Limb (tissue), 2 donors: ENCODE measurements at regions not wholly inside any gene's neighbourhood (a gene's known extent, or its start where the extent isn't known, plus 50 kb on each side); places are given as distances from the start of the nearest gene placed in this dataset.
"Not testable (repeated sequence)": the region's sequence is repeated elsewhere in the genome, so short reads cannot be mapped to it uniquely, and the experiment has no call there.

Experiments
- DNase-seq, 2 donors: peaks; one replicate each; pipeline ENCODE4 v3.0.0-alpha.2; 2016; ENCODE audit errors: extremely low spot score in 2 of 2

DNA sequence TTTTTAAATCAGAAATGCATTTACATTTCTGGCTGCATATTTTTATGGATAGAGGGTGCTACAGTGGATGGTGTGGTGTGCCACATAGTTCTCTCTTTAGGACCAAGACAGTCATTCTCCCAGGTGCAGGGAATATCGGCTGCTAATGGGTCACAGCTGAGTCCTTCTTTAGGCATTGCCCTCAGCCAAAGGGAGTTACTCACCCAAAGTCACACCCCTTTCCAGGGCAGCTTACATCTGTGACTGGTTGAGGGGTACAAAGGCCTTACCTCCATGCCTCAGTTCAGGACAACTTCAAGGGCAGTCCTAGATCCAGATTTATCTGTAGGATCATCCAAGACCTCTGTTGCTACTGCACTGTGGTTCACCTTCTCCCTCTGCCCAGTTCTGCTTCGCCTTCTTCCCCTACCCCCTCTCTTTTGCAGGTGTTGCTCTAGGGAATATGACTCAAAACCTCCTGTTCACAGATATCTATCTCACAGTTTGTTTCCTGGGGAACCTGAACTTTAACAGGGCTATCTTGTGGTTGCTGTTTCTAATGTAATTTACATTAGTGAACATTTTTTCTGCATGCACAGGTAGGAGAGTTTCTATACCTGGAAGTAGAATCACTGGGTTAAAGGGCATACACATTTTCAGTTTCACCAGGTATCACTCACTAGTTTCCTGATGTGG lies 413.9 kb downstream of the RPS6KC1 start:
- no peak for DNase-seq

DNA sequence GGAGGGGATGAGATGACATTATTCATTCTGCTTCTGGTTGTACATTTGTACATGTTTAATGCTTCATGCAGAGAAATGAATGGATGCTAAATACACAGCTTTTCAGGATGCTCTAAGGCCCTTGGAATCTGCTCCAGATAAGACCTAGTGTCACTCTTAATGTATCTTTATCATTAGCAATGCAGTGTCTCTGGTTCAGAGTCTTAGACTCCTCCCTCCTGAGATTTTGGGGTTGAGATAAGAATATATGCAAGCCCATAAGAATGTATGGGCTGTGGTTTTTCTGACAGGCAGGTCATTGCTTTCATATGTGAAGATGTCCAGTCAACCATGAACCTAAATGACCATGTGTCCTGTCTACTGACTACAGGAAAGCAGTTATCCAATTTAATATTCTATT lies 415.5 kb downstream of the RPS6KC1 start:
- DNase-seq: no peak

DNA sequence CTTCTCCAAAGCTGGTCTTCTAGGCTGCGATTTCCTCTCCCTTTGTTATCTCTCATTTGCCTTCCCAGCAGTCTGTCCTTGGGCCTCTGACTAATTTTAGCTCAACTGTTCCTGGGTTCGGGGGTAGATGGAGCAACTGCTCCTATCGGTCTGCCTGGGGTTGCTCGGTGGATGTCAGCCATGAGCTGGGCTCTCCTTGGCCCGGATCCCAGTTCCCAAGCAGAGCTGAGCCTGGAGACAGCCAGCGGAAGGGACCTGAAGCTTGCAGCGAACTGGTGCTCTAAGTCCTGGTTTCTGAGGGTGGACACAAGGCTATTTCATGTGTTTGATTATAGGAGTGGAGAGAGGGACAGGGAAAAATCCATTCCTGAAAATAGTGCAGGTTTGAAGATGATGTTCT lies 423.0 kb downstream of the RPS6KC1 start:
- peak; percentile 4 to 39 for DNase-seq

DNA sequence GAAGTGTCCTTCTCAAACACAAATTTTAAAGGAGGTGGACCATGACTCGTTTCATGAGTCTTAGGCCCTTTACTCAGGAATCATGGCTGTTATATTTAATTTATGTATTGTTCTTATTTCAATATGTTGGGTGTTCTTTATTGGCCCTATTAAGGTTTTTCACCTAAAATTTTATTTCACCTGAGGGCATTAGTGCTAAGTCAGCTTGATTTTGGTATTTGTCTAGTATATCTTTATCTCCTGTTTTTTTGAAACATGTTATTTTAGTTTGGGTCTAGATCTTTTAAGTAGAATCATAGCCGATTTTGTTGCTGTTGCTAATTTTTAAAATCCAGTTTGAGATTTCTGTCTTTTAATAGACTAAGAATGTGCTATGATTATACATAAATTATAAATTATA lies 430.4 kb downstream of the RPS6KC1 start:
- DNase-seq: no peak

DNA sequence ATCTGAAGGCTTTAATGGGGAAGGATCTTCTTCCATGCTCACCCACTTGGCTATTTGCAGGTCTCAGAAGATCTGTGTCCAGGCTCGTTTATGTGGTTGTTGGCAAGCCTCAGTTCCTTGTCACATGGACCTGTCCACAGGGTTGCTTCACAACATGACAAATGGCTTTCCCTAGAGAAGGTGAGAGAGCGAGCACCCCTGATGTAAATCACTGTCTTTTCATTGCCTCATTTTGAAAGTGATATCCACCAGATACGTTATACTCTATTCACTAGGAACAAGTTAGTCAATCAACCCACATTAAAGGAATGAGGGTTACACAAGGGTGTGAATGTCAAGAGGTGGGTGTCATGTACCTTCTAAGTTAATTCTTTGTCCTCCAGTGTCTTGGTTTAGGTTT lies 433.3 kb downstream of the RPS6KC1 start:
- DNase-seq: no peak

DNA sequence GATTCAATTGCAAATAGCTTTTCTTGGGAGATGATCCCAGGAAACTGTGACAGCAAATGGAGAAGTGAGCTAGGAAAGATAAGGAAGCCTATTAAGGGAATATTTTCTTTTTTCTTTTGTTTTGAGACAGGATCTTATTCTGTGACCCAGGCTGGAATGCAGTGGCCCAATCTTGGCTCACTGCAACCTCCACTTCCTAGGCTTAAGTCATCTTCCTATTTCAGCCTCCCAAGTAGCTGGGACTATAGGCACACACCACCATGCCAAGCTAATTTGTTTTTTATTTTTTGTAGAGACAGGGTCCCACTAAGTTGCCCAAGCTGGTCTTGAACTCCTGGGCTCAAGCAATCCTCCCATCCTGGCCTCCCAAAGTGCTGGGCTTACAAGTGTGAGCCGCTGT lies 433.7 kb downstream of the RPS6KC1 start:
- no peak for DNase-seq

DNA sequence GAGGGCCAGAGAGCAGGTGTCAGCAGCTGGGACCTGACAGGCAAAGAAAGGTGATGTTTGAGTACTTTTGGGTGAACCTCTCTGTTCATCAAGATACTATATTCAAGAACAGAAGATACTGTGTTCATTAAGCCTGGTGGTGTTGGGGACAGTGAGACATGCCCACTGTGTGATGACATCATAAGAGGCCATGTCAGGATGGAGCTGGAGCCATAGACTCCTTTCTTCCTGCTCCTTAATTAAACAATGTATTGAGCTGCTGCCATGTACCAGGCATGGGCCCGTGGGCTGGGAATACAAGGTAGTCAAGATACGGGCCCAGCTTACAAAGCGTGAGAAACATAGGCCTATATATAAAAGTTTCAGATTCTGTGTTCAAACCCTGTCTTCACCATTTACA lies 435.4 kb downstream of the RPS6KC1 start:
- no peak for DNase-seq

DNA sequence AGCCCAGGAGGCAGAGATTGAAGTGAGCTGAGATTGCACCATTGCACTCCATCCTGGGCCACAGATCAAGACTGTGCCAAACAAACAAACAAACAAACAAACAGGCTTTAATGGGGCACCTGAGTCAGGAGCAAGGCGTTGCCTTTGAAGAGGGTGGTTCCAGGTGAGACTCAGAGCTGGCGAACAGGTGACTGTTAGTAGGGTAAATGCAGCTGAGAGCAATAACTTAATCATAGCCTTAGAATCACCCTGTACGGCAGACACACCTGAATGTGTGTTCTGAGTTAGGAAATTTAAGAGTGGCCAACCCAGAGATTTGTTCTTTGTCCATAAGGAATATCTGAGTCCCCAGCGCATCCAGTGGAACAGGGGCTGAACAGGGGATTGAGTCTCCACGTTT lies 440.4 kb downstream of the RPS6KC1 start:
- no peak for DNase-seq

DNA sequence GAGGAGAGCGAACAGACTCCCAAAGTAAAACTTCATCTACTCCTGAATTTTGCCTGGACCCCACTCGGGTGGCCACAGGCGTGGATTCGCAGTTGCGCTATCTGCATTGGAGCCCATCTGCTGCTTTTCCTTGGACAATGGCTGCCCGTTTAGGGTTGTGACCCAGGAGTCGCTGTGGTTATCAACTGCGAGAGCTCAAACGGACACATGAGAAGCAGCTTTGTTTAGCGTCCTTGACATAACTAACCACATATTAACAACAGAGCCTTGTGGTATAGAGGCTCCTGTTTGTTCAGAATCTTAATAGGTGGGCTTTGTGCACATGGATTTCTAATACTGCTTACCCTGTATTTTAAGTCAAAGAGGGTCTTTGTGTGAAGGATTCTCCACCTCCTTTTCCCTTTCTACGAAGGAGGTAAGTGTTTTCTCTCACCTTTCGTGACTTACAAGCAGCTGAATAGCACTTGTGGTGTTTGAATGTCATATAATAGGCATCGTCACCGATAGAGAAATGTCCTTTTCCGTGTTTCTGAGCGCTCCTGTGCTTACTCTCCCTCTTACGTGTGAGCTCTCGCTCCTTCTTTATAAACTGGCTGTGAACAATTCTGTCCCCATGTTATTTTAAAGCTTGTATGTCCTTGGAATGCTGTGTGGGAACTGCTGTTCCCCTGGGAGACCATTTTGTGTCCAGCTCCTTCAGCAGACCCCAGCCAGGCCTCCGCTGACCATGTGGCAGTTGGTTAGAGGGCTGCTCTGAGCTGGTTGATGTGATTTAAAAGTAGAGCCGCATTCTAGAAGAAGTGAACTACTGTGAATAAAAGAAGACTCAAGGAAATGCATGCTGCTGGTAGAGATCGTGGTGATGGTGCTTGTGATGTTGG lies 441.4 kb downstream of the RPS6KC1 start:
- no peak for DNase-seq

DNA sequence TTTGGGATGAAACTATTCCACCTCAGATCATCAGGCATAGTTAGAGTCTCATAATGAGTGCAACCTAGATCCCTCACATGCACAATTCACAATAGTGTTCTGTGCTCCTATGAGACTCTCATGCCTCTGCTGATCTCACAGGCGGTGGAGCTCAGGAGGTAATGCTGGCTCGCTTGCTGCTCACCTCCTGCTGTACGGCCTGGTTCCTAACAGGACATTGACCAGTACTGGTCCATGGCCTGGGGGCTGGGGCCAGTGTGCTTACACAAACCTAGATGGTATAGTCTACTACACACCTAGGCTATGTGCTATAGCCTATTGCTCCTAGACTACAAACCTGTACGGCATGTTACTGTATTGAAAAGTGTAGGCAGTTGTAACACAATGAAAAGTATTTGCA lies 448.4 kb downstream of the RPS6KC1 start:
- DNase-seq: no peak

DNA sequence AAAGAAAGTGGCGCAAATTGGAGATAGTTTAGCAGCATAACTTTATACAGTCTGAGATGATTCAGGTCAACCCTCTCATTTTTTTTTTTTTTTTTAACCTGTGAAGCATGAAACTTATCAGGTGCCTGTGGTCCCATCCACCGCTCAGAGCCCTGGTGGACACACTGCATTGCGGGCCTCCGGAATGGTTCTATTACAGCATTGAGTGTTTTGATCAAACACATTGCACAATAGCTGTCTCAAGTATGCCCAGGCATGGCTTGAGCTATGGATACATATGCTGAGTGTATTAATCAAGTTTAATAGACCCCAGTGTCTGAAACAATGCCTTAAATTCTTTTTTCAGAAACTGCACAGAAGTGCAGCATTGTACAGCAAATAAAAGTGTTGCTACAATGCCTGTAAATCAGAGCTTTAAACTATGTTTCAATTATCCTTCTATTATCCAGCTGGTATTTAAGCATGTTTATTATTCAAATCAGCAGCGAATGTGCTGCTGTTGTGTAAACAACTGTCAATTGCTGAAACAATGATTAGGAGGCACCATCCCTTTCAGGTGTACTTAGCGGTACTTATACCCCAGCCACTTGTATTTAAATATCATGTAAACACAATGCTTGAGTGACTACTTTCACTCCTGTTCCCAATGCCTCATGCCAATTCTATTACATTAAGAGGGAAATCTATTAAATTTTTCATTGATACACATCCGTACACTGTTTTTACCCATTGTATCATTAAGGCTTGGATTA lies 456.6 kb downstream of the RPS6KC1 start:
- no peak for DNase-seq

DNA sequence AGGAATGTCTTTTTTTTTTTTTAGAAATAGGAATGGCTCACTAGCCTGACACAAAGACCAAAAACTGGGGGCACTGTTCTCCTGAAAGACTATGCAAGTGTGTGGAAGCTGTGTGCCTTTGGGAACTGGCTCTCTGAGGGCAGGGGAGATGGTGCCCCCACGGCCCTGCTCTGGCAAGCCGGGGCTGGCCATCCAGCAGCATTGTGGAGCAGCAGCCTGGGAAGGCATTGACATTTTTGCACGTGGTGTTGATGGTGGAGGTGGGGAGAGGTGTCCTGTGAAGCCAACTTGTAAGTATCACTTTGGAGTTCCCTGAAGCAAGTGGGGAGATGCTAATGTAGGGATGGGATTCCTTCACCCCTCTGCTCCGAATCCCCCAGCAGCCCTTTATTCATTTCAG lies 460.1 kb downstream of the RPS6KC1 start:
- no peak for DNase-seq

DNA sequence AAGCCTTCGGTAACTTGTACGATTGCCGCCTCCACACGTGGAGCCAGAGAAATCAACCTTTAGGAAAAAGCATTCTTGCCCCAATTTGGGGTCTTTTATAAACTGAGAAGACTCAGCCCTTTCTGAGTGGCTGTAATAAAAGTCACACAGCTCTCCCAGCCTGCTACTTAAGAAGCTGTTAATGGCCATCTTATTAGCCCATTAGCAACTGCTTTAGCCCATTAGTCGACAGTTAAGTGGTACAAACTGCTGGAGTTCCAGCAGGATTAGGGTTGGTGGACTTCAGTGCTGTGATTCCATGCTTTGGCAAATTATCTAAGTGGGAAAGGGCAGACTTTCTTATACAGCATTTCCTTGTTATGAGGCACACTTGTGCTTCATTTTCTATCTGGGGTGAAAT lies 461.3 kb downstream of the RPS6KC1 start:
- no peak for DNase-seq

DNA sequence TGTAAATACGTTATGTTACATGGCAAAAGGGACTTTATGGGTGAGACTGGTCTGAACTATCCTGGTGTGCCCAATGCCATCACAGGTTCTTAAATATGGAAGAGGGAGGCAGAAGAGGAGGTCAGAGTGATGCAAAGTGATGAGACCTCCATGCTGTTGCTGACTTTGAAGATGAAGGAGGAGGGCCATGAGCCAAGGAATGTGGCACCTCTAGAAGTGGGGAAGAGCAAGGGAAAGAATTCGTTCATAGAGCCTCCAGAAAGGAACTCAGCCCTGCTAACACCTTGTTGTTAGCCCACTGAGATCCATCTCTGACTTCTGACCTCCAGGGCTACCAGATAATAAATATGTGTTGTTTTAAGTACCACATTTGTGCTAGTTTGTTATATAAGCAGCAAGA lies 462.0 kb downstream of the RPS6KC1 start:
- DNase-seq: no peak

DNA sequence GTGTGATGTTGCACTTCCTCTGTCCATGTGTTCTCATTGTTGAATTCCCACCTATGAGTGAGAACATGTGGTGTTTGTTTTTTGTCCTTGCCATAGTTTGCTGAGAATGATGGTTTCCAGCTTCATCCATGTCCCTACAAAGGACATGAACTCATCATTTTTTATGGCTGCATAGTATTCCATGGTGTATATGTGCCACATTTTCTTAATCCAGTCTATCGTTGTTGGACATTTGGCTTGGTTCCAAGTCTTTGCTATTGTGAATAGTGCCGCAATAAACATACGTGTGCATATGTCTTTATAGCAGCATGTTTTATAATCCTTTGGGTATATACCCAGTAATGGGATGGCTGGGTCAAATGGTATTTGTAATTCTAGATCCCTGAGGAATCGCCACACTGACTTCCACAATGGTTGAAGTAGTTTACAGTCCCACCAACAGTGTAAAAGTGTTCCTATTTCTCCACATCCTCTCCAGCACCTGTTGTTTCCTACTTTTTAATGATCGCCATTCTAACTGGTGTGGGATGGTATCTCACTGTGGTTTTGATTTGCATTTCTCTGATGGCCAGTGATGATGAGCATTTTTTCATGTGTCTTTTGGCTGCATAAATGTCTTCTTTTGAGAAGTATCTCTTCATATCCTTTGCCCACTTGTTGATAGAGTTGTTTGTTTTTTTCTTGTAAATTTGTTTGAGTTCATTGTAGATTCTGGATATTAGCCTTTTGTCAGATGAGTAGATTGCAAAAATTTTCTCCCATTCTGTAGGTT lies 463.6 kb downstream of the RPS6KC1 start:
- DNase-seq: not testable (repeated sequence)

DNA sequence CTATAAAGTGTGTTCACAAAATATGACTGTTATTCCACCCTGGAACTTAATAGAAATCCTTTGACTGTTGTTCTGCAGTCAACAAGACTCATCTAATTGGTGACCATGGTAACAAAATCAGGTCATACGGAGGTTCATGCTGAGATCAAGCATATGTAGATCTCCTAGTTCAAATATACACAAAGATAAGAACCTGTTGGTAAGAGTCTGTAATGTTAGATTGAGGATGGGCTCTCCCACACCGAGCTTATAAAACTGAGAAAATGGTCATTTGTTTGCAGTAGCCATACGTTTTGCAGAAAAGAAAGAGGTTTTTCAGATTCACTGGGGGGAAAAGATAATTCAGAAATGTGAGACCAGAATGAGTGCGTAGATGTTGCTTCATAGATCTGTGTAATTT lies 468.1 kb downstream of the RPS6KC1 start:
- no peak for DNase-seq

DNA sequence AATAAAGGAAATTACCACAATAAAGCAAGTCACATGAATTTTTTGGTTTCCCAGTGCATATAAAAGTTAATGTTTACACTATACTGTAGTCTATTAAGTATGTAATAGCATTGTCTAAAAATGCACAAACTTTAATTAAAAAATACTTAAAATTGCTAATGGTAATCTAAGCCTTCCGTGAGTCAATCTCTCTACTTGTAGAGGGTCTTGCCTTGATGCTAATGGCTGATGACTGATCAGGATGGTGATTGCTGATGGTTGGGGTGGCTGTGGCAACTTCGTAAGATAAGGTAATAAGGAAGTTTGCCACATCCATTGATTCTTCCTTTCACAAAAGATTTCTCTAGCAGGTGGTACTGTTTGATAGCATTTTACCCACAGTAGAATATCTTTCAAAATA lies 466.6 kb upstream of the PROX1 start:
- DNase-seq: no peak

DNA sequence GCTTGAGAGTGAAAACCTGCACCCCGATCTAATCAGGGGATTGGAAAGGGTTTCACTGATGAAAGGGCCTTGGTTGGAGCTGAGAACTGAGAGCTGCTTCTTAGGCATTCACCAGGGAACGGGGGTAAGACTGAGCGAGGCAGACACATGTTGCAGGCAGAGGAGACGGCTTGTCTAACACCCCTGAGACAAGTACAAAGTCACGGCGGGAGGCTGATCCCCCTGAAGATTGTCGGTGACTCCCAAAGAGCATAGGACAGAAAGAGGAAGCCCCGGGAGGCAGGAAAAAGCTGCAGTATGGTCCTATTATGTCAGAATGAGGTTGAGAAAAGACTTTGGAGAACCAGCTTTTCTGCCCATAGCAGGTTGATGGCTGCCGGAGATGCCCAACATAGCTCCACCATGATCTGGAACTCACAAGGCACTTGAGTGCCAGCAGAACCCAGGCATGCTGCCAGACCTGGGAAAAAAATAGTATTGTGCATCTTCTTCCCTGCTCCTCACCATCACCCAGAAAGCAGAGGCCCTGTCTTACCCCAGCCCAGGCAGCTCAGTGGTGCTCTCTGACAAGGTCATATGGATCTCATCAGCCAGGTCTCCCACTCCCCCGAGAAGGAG lies 463.9 kb upstream of the PROX1 start:
- no peak for DNase-seq

DNA sequence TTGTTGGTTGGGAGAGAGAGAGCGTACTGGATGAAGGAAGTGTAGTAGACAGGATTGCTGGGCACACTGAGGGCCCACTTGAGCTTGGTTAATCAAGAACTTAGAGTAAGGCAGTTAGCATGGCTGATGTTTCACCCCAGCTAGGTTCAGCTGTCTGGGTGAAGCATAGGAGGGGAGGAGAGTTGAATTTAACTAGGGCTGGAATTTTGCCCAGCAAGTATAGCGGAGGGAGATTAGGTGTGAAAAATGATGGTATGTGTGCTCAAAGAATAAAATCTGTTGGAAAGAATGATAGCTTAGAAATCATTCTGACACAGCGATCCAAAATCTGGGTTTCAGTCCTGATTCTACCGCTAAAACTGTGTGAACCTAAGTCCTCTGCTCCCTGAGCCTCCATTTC lies 461.5 kb upstream of the PROX1 start:
- no peak for DNase-seq

DNA sequence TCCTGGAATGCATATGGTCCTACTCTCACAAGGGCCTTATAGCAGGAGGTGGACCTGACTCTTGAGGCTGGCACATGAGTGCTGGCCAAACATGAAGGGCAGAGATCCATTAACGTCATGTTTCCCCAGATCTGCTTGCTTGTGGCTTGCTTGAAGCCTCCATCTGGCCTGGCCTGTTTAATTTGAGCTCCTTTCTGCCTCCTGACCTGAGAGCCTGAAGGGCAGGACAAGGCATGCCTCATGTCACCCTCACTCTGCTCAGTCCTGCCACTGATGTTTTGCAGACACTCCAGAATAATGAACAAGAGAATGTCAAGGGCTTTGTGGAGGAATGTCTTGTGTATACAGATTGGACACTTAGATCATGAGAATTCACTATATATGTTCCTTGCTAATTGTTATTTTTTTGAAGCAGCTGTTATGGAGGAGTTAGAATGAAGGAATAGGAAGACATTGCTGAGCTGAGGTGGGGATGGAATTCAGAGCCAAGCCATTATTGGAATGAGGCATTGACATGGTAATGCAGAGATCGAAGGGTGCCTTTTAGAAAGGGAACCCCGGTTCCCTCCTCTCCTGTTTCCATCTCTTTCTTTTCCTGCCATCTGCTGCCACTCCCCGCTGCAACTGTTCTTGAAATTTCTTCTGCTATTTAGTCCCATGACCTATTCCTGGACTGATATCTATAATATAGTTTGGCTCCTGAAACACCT lies 457.0 kb upstream of the PROX1 start:
- no peak for DNase-seq
